ENCODE measurements at regions not wholly inside any gene's neighbourhood (a gene's known extent, or its start where the extent isn't known, plus 50 kb on each side); places are given as distances from the start of the nearest gene placed in this dataset.
"Not testable (repeated sequence)": the region's sequence is repeated elsewhere in the genome, so short reads cannot be mapped to it uniquely, and the experiment has no call there.

- DNase-seq (ENCODE audit: low spot score), result no peak
These were observed 417.7 kb downstream of the IRX1 start for GRCh38 chr5:4013106-4013898.

DNA sequence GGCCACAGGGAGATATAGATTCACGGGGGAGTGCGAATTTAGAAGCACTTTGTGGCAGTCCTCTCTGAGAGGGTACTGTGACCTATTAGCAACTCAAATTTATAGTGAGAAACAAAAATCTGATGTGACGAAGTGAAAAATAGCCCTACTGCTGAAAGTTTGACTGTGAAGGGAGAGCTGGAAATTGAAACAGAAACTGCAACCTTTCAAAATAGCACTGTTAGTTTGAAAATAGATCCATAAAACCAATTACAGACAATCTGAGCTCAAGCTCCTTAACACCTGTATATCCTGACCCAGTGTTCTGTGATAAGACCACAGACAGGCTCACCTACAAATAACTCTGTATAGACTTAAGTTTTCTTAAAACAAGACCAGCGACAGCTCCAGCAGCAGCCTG is 420.1 kb downstream of the IRX1 start:
- DNase-seq (ENCODE audit: low spot score), result no peak

- no peak for DNase-seq (ENCODE audit: low spot score)
These were observed 421.6 kb downstream of the IRX1 start for GRCh38 chr5:4017076-4017803.

GRCh38 chr5:4018007-4018406 is 422.4 kb downstream of the IRX1 start:
- no peak for DNase-seq (ENCODE audit: low spot score)

DNA sequence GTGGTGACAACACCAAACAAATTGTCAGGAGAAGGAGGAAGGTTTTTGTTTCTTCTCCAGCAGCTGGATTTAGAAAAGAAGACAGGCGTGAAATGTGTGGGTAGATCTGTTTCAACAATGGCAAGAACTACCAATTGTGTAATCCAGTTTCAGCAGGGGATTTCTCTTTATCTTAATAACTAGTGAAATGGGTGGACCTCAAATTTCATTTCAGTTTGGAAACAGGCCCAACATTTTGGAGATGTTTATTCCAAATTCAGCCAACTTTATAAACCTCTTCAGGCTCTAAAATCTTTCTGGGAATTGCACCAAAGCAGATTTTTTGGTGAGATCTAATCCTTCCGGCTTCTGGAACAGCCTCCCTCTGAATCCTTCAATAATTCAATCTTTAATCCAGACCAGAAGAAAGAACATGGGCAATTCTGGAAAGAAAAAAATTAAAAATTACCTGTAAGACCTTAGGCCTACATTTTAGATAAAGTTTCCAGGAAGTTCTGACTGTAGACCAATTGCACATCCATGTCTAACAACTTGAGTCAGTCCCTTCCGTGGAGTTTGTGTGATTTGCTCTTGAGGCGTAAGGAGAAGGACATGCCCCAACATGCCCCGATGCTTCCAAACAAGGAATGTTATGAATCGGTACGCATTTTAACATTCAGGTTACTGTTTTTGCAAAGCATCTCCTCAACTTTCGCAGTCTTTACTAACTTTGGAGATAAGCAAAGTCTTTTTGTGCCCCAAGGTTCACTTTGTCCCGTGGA is 423.6 kb downstream of the IRX1 start:
- DNase-seq (ENCODE audit: low spot score), result no peak

- DNase-seq (ENCODE audit: low spot score), result no peak
These were observed 424.2 kb downstream of the IRX1 start for GRCh38 chr5:4019841-4020240.

DNA sequence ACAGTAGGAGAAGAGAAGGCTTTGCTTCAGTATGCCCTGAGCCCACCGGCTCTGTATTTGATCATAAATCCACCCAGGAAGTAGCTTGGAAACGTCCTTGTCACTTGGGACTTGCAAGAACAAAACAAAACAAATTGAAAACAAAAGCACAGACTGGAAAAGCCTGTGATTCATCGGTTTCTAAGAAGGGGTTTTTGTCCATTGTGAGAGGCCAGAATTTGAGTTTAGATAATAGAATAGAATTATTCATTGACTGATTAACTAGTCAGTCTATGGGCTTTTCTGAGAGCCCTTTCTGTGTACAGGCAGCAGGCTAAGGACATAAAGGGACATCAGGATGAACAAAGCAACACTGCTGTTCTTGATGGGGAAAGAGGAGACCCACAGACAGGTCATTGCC is 424.8 kb downstream of the IRX1 start:
- no peak for DNase-seq (ENCODE audit: low spot score)

GRCh38 chr5:4022056-4022670 is 426.5 kb downstream of the IRX1 start:
- no peak for DNase-seq (ENCODE audit: low spot score)

DNA sequence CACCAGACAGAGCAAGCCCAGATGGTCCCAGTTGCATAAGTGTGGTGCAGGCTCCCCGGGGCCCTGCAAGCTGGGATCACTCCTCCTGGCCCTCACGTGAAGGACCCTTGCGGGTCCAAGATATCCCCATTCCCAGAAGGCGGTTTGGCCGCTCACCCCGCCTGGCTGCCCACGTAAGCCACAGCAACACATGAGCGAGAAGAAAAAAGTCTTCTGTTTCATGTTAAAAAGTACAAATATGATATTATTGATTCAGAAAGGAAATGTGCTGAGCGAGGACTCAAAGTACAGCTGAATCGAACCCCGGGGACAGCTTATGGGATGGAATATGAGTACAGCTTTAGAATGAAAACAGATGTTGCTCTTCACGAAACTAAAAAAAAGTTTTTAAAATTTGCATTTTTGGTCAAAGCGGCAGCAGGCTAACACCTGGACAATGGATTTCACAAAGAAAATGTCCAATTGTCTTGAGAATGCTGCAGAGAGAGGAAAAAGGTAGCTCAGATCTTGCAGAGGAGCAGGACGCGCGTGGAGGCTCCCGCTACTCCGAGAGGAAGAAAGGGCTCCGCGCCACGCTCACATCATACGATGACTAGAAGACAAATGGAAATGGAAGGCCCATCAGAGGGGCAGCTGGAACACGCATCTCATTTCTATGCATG is 427.6 kb downstream of the IRX1 start:
- DNase-seq (ENCODE audit: low spot score), result no peak

DNA sequence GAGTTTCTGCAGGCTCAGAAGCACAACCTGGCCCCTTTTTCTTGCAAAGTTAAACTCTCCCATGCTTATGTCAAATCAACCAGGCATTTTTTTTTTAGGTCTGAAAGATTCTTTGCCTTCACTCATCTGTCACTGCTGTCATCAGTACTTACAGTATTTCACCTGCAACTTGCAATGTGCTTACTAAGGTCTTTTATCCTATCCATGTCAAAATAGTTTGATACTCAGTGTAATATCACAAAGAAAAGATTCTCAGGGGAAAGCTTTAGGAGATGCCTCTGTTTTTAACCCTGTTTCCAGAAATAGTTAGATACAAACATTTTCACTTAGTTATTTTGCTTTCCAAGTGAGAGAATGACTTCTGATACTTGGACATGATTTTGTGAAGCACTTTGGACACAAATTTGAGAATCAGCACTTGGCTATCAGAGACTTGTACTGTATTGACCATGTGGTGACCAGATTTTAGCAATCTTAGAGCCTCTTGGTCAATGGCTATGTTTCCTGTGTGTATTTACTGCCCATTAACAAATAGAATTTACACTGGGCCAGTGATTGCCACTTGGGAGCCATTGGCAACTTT is 428.2 kb downstream of the IRX1 start:
- no peak for DNase-seq (ENCODE audit: low spot score)

DNA sequence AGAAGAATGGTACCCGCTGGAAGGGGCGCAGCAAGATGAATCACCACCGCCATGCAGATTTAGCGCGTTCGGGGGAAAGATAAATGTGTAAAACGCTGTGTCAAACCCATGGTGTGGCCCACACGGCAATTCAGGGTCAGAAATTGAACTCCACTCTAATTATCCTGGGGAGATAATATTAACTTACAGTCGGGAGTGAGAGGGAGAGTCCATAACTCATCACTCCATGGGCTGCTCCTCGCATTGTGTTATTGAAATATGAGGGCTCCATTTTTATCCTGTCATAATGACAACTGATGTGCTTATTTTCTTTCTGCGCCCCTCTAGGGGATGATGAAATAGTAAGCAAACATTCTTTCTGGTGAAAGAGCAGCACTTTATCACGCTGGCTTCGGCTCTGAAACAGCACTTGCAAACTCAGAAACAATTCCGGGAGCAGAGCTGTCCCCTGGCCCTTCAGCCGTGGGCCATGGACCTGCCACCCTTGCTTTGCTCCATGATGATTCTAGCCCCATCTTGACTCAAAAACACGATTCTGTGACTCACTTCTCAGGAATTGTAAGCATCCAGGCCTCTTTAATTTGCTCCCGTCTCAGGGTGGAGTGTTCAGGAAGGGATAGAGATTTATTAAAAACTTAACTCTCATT is 431.6 kb downstream of the IRX1 start:
- DNase-seq (ENCODE audit: low spot score), result no peak

GRCh38 chr5:4028384-4028783 is 432.8 kb downstream of the IRX1 start:
- DNase-seq (ENCODE audit: low spot score), result no peak

- DNase-seq (ENCODE audit: low spot score), result not testable (repeated sequence)
These were observed 437.9 kb downstream of the IRX1 start for GRCh38 chr5:4033546-4033945.

- no peak for DNase-seq (ENCODE audit: low spot score)
These were observed 441.2 kb downstream of the IRX1 start for GRCh38 chr5:4036861-4037260.

- DNase-seq (ENCODE audit: low spot score), result no peak
These were observed 443.4 kb downstream of the IRX1 start for GRCh38 chr5:4038994-4039393.

GRCh38 chr5:4042311-4042710 is 446.7 kb downstream of the IRX1 start:
- DNase-seq (ENCODE audit: low spot score), result no peak

DNA sequence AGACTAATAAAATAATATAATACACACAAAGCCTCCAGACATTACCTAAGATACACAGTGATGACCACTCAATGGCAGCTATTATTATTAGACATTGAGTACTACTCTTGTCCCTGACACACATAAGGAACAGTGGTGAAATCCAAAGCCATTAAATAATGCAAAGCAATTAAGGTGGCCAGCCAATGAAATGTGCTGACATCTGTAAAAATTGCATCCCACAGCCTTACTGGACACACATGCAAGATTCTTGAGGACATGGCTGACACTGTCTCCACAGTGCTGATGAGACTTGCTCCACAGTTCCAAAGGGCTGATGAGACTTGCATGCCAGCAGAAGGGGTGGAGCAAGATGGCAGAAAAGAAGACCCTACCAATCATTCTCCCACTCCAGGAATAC is 447.5 kb downstream of the IRX1 start:
- DNase-seq (ENCODE audit: low spot score), result no peak

- DNase-seq (ENCODE audit: low spot score), result no peak
These were observed 449.2 kb downstream of the IRX1 start for GRCh38 chr5:4044881-4045280.

DNA sequence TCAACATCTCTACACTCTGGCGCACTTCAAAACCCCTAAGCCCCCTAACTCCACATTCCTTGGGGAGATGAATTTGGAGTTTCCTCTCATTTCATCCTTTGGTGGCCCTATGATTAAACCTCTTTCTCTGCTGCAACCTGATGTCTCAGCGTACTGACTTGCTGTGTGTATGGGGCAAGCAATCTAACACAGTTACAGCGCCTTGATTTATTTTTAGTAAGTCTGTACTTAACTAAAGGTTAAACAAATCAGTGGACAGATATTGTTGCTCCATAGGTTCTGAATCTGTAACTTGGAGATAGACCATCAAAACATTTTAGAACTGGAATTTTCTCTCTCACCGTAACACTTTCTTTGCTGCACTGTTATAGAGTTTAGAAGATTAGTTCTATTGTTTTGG is 452.8 kb downstream of the IRX1 start:
- no peak for DNase-seq (ENCODE audit: low spot score)

GRCh38 chr5:4050203-4050602 is 454.6 kb downstream of the IRX1 start:
- DNase-seq (ENCODE audit: low spot score), result no peak

All from mesenteric fat pad (tissue), 1 donor.